Upper lobe of left lung (tissue), 4 donors: ENCODE measurements at regions not wholly inside any gene's neighbourhood (a gene's known extent, or its start where the extent isn't known, plus 50 kb on each side); places are given as distances from the start of the nearest gene placed in this dataset.

Experiments used
- EP300 ChIP-seq, 4 donors: sonication (generic); formaldehyde crosslinking; IDR thresholded peaks; one replicate each; pipeline ENCODE4 v1.5.1; 2017; ENCODE audit warnings: antibody characterized with exemption in 4 of 4, control low read depth in 2 of 4
- POLR2A ChIP-seq, 4 donors: fragments of 450-650 bp; IDR thresholded peaks; one replicate each; pipeline ENCODE4 v1.5.1; 2016 to 2017; ENCODE audit warnings: antibody characterized with exemption in 4 of 4, mild to moderate bottlenecking in 2 of 4
- POLR2AphosphoS5 ChIP-seq, 2 donors: sonication (generic); formaldehyde crosslinking; IDR thresholded peaks; one replicate each; pipeline ENCODE4 v1.5.1; 2017; ENCODE audit warnings: antibody characterized with exemption in 2 of 2
- TF ChIP-seq, protein P1 (sequence below), 6 experiments: fragments of 450-650 bp in 4 of 6; fragments of 200-600 bp in 2 of 6; sonication (generic) in 2 of 6; IDR thresholded peaks; one replicate each; pipeline ENCODE4 v1.5.1; 2016 to 2019; ENCODE audit warnings: antibody characterized with exemption in 6 of 6

DNA sequence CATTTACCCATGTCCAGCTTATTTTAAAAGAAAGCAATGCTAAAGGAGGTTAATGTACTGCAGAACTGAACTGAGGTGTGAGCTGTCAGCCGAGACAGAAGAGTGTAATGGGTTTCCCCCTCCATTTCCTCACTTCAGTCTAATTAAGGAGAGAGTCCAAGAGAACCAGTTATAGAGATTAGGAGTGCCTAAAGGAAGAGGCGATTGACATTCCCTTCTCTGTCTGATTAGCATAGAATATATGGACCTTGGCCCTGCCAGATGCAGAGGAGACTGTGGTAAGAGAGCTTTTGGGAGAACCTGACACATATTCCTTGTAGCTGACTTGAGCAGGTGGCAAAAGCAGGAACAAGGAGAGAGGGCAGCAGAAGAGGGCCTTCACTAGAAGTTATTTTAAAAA, 137.5 kb upstream of the INPP4B start:
- TF ChIP-seq POLR2A (IDR thresholded peaks at IDR 0.05) (no peak), POLR2AphosphoS5 (IDR thresholded peaks at IDR 0.05) (no peak), EP300 (IDR thresholded peaks at IDR 0.05) (no peak)
- TF ChIP-seq, protein P1, sequence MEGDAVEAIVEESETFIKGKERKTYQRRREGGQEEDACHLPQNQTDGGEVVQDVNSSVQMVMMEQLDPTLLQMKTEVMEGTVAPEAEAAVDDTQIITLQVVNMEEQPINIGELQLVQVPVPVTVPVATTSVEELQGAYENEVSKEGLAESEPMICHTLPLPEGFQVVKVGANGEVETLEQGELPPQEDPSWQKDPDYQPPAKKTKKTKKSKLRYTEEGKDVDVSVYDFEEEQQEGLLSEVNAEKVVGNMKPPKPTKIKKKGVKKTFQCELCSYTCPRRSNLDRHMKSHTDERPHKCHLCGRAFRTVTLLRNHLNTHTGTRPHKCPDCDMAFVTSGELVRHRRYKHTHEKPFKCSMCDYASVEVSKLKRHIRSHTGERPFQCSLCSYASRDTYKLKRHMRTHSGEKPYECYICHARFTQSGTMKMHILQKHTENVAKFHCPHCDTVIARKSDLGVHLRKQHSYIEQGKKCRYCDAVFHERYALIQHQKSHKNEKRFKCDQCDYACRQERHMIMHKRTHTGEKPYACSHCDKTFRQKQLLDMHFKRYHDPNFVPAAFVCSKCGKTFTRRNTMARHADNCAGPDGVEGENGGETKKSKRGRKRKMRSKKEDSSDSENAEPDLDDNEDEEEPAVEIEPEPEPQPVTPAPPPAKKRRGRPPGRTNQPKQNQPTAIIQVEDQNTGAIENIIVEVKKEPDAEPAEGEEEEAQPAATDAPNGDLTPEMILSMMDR (IDR thresholded peaks at IDR 0.05) = no peak
